ENCODE measurements at regions not wholly inside any gene's neighbourhood (a gene's known extent, or its start where the extent isn't known, plus 50 kb on each side); places are given as distances from the start of the nearest gene placed in this dataset.

GRCh38 chr2:192888109-192888508 lies 693.4 kb upstream of the TMEFF2 start:
- ChIA-PET CTCF (ENCODE audit: low intra/inter-chr PET ratio, low total read pairs) (no interaction called here), POLR2A (no interaction called here)
- no peaks in the 10 kb centered on the region for H3K36me3 ChIP-seq (replicated peaks in 1 of 2; ENCODE audit: control insufficient read depth in 1 of 2, insufficient read depth in 2 of 2, low read length in 2 of 2)
- no peak overlapping the region for H2AFZ ChIP-seq (ENCODE audit: low read length)
- H3K27ac ChIP-seq (ENCODE audit: extremely low read length, insufficient read depth, low read length) = no peak overlapping the region
- no peaks in the 10 kb centered on the region for H4K20me1 ChIP-seq (ENCODE audit: insufficient read depth, low read length)
- no peaks in the 10 kb centered on the region for H3K4me1 ChIP-seq (ENCODE audit: insufficient read depth, low read length)
- no peak overlapping the region for H3K4me2 ChIP-seq (ENCODE audit: low read depth, low read length)
- no TSS peak for BruUV-seq (replicated peaks)
- H3K9ac ChIP-seq (ENCODE audit: insufficient read depth, low read depth, low read length) = no peak overlapping the region
- ATAC-seq = no peak
- no peaks in the 10 kb centered on the region for H3K27me3 ChIP-seq (ENCODE audit: control insufficient read depth in 1 of 2, insufficient read depth in 2 of 2, low read length in 2 of 2)
- no peak overlapping the region for H3K4me3 ChIP-seq (replicated peaks in 1 of 3; ENCODE audit: insufficient read depth in 1 of 3, low read depth in 2 of 3, low read length in 3 of 3)
- intact Hi-C loops (cut with micrococcal nuclease; ENCODE audit: unreplicated experiment) = no loop called here
- FAIRE-seq = no peak
- no peaks in the 10 kb centered on the region for H3K79me2 ChIP-seq (ENCODE audit: insufficient read depth, low read length)
- in situ Hi-C loops (cut with HindIII; ENCODE audit: extremely low pct_ligation_motif_present, low pct_unique_long_range_greater_than_20kb) = no loop called here
- DNase-seq (ENCODE audit: low spot score) = no peak
- TF ChIP-seq NFKBIZ (CRISPR knock-in tag; IDR thresholded peaks at IDR 0.05) (no peak), KLF11 (CRISPR knock-in tag; IDR thresholded peaks at IDR 0.05) (no peak), KLF6 (CRISPR knock-in tag; IDR thresholded peaks at IDR 0.05) (no peak), CBX1 (IDR thresholded peaks at IDR 0.05; ENCODE audit: low read depth) (no peak), ERF (CRISPR knock-in tag; IDR thresholded peaks at IDR 0.05) (no peak), MTA3 (CRISPR knock-in tag; IDR thresholded peaks at IDR 0.05) (no peak)
- no peaks in the 10 kb centered on the region for H3K9me3 ChIP-seq (ENCODE audit: low read length)

- POLR2A ChIA-PET = no interaction called here
Observed at GRCh38 chr2:192887337-192887736, 692.6 kb upstream of the TMEFF2 start.

More at GRCh38 chr2:192887337-192887736, 692.6 kb upstream of the TMEFF2 start:
- no peaks in the 10 kb centered on the region for H4K20me1 ChIP-seq (ENCODE audit: insufficient read depth, low read length)
- H3K36me3 ChIP-seq (replicated peaks in 1 of 2; ENCODE audit: control insufficient read depth in 1 of 2, insufficient read depth in 2 of 2, low read length in 2 of 2) = no peaks in the 10 kb centered on the region
- no peak overlapping the region for H3K4me3 ChIP-seq (replicated peaks in 1 of 3; ENCODE audit: insufficient read depth in 1 of 3, low read depth in 2 of 3, low read length in 3 of 3)
- H3K9me3 ChIP-seq (ENCODE audit: low read length) = no peaks in the 10 kb centered on the region
- in situ Hi-C loops (cut with HindIII; ENCODE audit: extremely low pct_ligation_motif_present, low pct_unique_long_range_greater_than_20kb) (no loop called here), intact Hi-C loops (cut with micrococcal nuclease; ENCODE audit: unreplicated experiment) (no loop called here)
- DNase-seq (ENCODE audit: low spot score) (no peak), ATAC-seq (no peak), FAIRE-seq (no peak)
- CTCF ChIA-PET (ENCODE audit: low intra/inter-chr PET ratio, low total read pairs) = no interaction called here
- no peaks in the 10 kb centered on the region for H3K79me2 ChIP-seq (ENCODE audit: insufficient read depth, low read length)
- no peaks in the 10 kb centered on the region for H3K4me1 ChIP-seq (ENCODE audit: insufficient read depth, low read length)
- H2AFZ ChIP-seq (ENCODE audit: low read length) = no peak overlapping the region
- H3K9ac ChIP-seq (ENCODE audit: insufficient read depth, low read depth, low read length) = no peak overlapping the region
- no peaks in the 10 kb centered on the region for H3K27me3 ChIP-seq (ENCODE audit: control insufficient read depth in 1 of 2, insufficient read depth in 2 of 2, low read length in 2 of 2)
- H3K27ac ChIP-seq (ENCODE audit: extremely low read length, insufficient read depth, low read length) = no peak overlapping the region
- no peak for TF ChIP-seq CEBPB (IDR thresholded peaks at IDR 0.05; ENCODE audit: borderline replicate concordance, low read depth, low read length)
- TF ChIP-seq ZKSCAN8 (CRISPR knock-in tag; IDR thresholded peaks at IDR 0.05; ENCODE audit: borderline replicate concordance) = no peak
- no peak for TF ChIP-seq CENPBD1 (CRISPR knock-in tag; IDR thresholded peaks at IDR 0.05; ENCODE audit: borderline replicate concordance, low read depth)
- no peak overlapping the region for H3K4me2 ChIP-seq (ENCODE audit: low read depth, low read length)
- WGBS (ENCODE audit: low lambda C conversion rate) = 96% methylated on average over 1 of the region's 1 CpG
- BruUV-seq (replicated peaks) = no TSS peak
